NOMO-1 (cell line): ENCODE measurements at regions not wholly inside any gene's neighbourhood (a gene's known extent, or its start where the extent isn't known, plus 50 kb on each side); places are given as distances from the start of the nearest gene placed in this dataset.

ENCODE experiments used
- DNase-seq, 2 experiments: peaks; one replicate each; lab custom pipeline; 2025; ENCODE audit not compliant: unreplicated experiment in 2 of 2; lab: John Stamatoyannopoulos, UW

DNA sequence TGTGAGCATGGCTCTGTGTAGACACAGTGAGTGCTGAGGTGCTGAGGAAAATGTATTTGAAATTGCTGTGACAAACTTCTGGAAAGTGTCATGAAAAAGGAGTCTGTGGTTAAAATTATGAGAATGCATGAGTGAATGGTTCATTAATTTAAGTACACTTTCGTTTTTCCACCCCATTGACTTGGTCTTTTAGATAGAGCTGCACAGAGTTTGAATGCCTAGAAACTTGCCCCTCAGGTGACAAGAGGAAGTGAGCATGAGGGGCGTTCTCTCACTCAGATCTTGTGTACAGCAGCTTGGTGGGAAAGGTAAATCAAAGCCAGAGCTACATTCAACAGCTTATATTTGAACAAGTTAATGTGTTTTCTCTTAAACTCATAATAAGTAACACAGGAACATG lies 296.8 kb downstream of the WDR72 start:
- DNase-seq, result no peak

DNA sequence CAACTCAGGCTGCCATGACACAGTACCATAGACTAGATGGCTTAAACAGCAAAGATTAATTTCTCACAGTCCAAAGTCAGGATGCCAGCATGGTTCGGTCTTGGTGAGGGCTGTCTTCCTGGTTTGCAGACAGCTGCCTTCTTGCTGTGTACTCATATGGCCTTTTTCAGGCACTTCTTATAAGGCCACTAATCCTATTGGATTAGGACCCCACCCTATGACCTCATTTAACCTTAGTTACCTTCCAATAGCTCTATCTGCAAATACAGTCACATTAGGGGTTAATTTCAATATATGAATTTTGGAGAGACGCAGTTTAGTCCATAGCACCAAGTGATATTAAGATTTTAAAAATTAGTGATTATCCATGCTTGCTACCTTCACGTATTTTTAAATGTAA lies 297.8 kb downstream of the WDR72 start:
- DNase-seq, result no peak

DNA sequence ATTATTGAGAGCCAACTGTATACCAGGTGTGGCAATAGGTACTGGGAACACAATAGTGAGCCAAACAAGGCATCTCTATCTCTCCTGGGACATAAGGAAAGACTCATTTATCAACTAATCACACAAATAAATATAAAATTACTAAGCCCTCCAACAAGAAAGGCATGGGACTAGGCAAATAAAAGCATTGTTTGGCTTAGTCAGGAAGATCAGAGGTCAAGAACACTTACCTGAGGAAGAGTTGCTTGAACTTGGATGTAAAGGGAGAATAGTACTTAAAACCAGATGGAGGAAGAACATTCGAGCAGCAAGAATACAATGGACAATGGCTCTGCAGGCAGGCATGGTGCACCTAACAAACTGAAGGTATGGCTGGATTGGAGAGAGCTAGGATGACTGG lies 300.7 kb downstream of the WDR72 start:
- no peak for DNase-seq

DNA sequence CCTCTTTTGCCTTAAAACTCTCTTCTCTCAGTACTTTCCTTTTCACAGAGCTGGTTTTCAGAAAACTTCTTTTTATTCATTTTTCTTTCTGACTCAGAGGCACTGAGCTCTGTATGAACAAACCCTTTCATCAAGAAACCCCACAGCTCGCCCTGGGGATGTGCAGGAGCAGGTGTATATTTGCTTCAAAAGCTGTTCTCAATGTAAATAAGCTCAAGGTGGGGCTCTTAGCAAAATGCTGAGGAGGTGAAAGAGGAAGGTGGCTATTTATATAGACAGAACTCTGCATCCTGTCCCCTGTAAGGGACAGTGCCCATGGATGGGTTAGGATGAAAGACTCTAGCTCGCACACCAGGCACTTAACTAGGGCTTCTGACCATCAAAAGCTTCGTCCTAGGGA lies 302.0 kb downstream of the WDR72 start:
- DNase-seq, result no peak

DNA sequence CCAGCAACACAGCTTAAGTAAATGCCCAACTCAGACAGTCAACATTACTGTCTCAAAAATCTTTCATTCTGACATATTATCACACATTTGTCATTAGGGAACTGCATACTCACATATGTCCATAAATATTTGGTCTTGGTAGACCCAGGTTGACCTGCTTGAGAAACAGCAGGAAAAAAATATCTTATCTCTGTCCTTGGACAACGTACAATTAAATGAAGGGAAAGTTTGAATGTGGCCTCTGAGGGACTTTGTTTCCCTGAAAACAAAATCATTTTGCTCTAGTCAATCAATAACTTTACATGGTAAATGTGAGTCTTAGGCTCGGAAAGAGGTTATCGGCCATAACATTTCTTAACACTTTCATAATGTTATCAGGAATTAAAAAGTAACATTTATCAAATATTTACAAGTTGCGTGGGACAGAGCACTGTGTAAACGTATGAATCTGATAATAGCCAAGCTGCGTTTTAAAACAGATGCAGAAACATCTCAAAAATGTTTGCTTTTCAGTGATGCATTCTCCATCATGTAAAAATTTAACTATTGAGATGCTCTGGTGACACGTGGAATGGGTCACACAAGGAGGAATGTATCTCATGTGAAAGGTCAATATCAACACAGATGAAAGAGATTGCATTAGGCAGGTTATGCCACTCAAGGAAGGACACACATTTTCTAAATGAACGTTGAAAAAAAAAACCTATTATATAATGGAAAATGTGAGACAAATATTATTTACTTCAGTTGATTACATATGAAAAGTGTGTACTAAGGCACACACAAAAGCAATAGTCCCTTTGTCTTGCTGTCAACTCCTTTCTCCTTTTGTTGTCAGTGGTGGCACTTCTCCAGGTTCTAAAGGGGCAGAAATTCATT lies 304.4 kb downstream of the WDR72 start:
- no peak for DNase-seq

DNA sequence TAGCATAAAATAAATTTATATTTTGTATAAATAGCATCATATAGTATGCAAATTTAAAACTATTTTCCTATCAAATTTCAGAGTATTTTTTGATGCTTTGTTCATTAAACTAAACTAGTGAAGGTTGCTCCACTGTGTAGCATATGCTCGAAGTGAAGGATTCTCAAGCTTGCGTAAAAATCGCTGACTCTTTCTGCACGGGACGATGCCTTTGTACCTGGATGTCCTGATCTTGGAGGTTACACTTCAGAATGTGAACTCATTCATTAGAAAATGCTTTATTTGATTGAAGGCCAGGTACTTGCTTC lies 305.0 kb downstream of the WDR72 start:
- DNase-seq, result no peak

DNA sequence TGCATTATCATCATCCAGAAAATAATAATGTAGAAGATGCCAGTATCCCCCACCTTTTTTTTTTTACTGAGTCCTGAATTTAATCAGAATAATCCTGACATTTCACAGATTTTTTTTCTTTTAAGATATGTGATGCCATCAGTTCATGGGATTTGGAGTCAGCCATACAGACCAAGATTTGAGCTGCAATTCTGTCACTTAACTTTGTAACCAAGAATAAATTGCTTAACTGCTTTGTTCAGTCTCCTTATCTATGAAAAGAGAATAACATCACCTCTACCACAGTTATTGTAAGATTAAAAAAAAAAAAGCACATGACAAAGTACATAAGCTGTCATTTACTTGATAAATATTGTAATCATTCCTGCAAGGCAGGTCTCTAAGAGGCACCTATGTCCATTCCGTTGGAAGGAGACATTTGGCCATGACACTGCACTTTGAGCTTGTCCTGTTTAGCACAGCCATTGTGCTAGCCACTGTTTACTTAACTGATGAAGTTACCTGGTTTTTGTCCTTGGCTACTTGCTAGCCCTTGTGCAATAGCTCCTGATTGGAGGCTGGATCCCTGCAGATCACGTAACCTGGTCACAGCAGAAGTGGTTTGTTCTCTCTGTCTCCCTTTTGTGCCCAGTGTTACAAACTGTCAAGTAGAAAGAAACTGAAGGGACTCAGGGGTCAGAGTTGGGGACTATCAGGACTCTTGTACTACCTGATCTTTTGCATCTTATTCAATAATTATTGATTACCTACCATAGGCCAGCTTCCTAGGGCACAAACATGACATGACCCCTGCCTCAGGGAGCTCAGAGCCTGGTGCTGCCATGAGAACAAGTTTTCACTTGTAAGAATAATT lies 306.0 kb downstream of the WDR72 start:
- DNase-seq, result no peak

DNA sequence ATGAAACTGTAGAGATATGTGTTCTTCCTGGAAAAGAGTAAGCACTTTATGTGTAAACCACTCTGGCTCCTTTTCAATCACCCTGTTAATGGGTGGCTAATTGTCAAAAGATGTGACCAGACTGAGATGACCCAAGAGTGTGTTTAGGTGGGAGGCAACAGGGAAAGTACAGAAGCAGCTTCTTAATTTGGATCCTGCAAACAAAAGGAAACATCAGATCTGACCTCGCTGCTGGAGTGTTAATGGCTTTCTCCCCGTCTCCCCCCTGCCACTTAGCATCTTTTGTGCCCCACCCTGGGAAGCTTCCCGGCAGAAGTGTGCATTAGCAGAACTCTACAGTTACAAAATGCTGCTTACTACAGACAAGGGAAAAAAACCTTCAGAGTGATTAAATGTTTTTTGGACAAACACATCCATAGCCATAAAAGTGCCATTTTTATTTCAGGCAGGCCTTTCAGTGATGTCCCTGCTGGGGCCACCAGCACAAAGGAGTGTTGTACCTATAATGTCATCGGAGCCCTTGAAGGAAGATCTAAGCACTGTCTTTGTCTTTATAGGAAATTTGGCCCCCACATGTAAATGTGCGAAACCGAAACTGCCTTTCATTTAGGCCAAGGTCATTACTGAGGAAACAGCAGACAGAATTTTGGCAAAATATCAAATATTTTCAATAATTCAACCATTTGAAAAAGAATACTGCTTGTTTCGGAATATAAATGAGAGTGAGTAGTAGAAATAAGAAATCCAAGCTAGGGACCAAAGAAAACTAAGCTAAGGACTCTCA lies 311.0 kb downstream of the WDR72 start:
- DNase-seq, result no peak

DNA sequence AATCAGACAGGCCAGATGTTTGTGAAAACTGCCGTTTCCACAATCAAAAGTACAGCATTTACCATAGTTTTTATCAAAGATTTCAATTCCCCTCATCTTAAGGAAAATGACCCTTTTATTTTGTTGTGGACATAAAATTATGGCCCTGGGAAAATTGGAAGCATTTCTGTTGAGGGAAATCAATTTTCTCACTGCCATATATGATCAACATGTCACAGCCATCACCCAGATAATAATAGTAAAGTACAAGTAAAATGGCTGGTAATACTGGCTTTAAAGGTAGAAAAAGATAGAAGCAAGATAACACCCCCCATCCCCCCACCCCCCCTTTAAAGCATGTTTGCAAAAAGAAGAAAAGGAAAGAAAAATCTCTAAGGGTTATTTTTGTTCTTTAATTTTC lies 311.7 kb downstream of the WDR72 start:
- DNase-seq, result no peak

DNA sequence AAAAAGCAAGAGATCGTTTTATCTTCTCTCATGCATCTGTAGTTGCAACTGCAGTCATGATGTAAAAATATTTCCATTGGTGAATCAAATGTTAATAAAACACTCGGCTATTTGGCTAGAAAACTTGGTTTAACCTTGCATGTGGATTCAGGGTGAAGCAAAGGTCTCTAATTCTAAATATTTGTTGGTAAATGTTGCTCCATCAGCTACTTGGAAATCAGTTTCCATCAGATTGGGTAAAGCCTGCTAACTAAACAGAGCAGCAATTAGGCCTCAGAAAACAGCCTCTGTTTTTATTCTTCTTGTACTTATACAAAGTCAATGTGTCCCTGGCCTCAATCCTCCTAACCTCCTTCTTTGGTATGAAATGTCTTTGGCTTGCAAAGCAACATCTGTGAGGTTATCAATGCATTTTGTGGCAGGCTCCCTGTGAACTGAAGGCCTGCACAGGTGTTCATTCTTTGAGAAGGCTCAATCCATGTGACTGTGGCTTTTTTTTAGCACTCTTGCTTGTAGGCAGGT lies 312.3 kb downstream of the WDR72 start:
- no peak for DNase-seq

DNA sequence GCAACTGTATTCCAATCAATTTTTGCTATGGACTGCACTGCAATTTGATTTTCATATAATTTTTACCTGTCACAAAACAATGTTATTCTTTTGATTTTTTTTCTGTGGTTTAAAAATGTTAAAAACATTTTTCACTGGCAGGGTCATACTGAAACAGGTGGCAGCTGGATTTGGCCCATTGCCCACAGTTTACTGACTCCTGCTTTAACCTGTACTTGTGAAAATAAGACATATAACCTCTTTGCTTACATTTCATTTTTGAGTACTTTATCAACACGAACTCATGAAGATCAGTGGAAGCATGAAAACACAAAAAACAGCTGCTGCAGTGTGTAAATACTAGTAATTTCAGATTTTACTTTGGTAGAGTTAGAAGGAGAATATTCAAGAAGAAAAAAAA lies 313.1 kb downstream of the WDR72 start:
- DNase-seq, result no peak

DNA sequence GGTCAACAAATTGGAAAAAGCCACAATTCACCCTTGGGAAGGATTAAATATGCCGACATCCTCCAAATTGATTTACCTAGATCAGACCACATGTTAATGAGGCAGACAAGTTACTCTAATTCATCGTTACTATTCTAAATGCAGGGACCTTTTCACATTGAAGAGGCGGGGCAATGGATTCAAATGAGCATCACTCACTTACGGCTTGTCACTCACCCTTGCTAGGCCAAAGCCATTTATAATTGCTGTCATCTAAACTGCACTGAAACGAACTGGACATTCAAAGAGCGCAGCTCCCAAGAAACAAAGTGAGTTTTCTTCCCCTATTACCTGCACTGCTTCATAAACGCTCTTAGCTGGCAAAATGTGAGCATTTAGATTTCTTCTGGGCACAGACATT lies 313.9 kb downstream of the WDR72 start:
- DNase-seq, result no peak

DNA sequence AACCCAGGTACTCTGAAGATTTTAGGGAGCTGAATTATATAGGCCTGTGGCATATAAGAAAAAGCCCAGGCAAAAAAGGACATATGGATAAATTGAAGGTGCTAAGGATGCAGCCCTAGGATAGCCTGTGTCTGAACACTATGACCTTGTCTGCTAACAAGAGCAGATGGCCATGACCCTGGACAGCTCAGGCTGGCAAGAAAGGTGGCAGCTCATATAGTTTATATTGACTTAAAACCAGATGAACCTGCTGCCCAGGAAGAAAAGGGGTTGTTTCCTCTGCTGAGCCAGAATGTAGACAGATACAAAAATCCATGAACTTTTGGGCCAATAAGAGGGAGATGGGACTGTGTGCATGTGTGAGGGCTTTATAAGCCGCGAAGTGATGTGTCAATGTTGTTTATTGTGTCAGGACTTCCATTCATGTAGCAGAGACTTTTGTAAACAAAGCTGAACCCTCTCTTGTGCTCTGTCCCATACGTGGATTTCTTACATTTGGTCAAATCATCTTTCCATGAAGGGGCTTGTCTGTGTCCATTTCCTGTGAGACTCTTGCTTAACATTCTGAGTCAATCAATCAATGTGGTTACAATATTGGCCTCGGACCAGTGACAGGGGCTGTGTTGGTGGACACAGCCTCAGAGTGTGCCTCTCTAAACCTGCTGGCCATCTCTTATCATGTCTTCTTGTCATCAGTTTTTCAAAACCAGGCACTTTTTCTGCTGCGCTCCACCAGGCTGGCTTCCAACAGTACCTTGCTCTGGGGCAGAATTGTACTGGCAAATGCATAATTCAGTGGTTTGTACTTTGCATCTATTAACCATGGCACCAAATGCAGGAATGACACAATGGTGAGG lies 321.2 kb downstream of the WDR72 start:
- no peak for DNase-seq

DNA sequence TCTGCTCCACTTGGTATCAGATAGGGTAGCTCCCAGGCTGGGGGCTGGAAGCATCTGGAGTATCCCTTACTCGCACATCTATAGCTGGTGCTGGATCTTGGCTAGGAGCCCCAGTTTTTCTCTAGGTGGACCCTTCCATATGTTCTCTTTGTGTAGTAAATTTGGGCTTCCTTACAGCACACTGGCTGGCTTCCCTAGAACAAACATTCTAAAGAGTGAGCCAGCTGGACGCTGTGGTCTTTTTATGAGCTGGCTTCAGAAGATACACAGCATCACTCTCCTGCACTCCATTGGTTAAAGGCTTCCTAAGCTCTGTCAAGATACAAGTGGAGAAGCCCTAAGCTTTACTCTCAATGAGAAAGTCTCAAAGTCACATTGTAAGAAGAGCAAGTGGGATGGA lies 322.1 kb downstream of the WDR72 start:
- no peak for DNase-seq

DNA sequence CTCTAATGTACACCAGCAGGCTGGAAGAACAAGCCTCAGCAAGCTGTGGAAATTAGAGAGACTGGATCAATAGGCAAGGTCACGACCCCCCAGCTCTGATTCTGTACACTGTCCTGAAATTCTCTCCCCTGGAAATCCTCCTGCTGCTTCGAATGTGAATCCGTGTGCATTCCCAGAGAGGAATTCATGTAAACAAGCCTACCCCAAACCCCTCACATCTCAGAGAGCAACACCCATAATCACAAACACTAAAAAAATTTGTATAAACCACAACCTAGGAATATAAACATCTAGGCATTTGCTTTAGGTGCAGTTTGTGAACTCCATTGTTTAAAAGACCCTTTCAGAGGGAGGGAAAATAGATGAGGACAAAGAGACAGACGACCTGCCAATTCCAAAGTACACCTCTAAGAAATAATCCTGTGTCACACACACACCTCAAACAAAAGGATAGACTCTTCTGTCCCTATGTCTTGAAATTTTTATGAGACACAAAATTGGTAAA lies 325.2 kb downstream of the WDR72 start:
- no peak for DNase-seq

DNA sequence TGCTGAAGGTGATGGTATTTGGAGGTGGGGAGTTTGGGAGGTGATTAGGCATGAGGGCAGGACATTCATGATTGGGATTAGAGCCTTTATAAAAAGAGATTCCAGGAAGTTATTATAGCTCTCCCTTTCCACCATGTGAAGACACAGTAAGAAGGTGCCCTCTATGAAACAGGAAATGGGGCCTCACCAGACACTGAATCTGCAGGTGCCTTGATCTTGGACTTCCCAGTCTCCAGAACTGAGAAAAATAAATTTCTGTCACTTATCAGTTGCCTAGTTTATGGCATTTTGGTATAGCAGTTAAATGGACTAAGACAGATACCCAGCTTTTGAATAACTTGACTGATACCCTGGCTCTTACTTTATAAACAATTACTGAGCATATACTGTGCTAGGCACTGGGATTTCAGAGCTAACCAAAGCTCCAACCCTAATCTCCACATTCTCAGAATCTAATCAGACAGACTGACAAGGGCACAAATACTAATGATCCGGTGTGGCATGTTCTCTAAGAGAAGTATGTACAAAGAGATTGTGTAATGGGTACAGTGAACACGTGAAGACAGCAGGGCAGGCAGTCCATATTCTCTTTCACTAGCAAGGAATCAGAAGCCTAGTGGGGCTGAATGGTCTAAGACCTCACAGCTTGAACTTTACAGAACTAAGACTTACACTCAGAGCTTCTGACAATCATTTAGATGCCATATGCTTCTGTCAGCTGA lies 343.1 kb downstream of the WDR72 start:
- DNase-seq, result no peak

DNA sequence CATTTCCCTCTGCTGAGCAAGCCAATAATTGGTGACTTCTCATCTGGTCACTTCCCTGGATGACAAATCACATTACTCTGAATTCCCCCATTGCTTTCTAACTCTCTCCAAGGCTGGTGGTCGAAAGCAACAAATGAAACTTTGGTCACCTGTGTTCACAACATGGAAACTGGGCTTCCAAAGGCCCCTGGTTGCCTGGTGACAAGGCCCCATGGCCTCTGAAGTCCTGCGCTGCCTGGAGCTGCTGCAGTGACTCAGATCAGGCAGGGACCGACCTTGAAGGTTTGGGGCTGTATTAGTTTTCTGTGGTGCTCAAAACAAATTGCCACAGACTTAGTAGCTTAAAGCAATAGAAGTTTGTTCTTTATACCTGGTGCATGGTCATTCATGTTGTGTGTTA lies 345.3 kb downstream of the WDR72 start:
- DNase-seq, result no peak

DNA sequence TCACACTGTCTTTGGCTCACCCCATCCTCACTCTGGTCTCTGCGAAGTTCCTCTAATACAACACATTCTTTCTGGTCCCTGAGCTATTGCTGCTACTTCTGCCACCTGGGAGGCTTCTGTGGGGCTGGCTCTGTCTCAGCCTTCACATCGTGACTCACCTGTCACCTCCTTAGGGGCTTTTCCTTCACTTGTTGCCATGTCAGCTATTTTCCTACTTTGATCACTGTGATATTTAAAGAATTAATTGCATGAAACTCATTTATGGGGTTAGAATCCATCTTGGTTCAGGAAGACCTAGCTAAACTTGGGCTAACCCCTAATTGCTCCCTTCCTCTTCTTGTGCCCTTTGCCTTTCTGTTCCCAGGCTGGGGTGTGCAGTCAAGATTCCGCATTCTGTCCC lies 346.9 kb downstream of the WDR72 start:
- no peak for DNase-seq

DNA sequence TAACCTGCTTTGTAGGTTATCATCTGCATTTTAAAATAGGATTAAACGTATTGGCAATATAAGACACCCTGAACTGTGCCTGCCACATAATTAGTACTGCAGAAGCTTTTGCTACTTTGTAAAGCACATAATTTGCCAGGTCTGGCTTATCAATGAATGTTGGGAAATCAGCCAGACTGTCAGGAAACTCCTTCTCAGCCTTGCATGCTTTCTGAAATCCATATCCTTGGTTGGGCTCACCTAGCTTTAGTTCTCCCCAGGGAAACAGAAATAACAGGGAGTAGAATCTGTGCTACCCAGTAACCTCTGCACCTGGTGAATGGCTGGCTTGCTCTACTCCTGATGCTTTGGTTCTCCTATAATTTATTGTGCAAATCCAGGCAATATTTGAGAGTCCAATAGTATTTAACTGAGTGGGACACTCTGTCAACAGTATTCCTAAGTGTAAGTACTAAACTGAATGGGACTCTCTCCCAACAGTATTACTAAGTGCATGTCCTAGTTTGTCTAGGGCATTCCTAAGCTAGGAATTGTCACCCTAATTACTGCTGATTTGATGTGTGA lies 354.5 kb downstream of the WDR72 start:
- no peak for DNase-seq
